ENCODE measurements at regions not wholly inside any gene's neighbourhood (a gene's known extent, or its start where the extent isn't known, plus 50 kb on each side); places are given as distances from the start of the nearest gene placed in this dataset.
"Not testable (repeated sequence)": the region's sequence is repeated elsewhere in the genome, so short reads cannot be mapped to it uniquely, and the experiment has no call there.

- no peak for DNase-seq (ENCODE audit: low read depth, low spot score)
- in situ Hi-C loops (cut with HindIII; ENCODE audit: low pct_unique_long_range_greater_than_20kb, low sequenced_read_pairs) = no loop called here
Measured at GRCh38 chr7:116399819-116400218, 99.7 kb upstream of the CAV2 start.

GRCh38 chr7:116400522-116400921 lies 99.0 kb upstream of the CAV2 start:
- DNase-seq (ENCODE audit: low read depth, low spot score) = no peak
- in situ Hi-C loops (cut with HindIII; ENCODE audit: low pct_unique_long_range_greater_than_20kb, low sequenced_read_pairs) = no loop called here

- in situ Hi-C loops (cut with HindIII; ENCODE audit: low pct_unique_long_range_greater_than_20kb, low sequenced_read_pairs) = no loop called here
Measured at GRCh38 chr7:116401711-116402110, 97.8 kb upstream of the CAV2 start.

GRCh38 chr7:116403265-116403664 lies 96.3 kb upstream of the CAV2 start:
- no peak for DNase-seq (ENCODE audit: low read depth, low spot score)
- in situ Hi-C loops (cut with HindIII; ENCODE audit: low pct_unique_long_range_greater_than_20kb, low sequenced_read_pairs) = no loop called here

More at GRCh38 chr7:116401711-116402110, 97.8 kb upstream of the CAV2 start:
- no peak for DNase-seq (ENCODE audit: low read depth, low spot score)

- in situ Hi-C loops (cut with HindIII; ENCODE audit: low pct_unique_long_range_greater_than_20kb, low sequenced_read_pairs) = no loop called here
- no peak for DNase-seq (ENCODE audit: low read depth, low spot score)
Measured at GRCh38 chr7:116404389-116404788, 95.1 kb upstream of the CAV2 start.

GRCh38 chr7:116405810-116406209 lies 93.7 kb upstream of the CAV2 start:
- no peak for DNase-seq (ENCODE audit: low read depth, low spot score)
- in situ Hi-C loops (cut with HindIII; ENCODE audit: low pct_unique_long_range_greater_than_20kb, low sequenced_read_pairs) = no loop called here

GRCh38 chr7:116407165-116407564 lies 92.4 kb upstream of the CAV2 start:
- in situ Hi-C loops (cut with HindIII; ENCODE audit: low pct_unique_long_range_greater_than_20kb, low sequenced_read_pairs) = no loop called here
- peak; percentile 53 for DNase-seq (ENCODE audit: low read depth, low spot score)

- DNase-seq (ENCODE audit: low read depth, low spot score) = no peak
Measured at GRCh38 chr7:116408166-116408565, 91.4 kb upstream of the CAV2 start.

GRCh38 chr7:116408831-116409453 lies 90.6 kb upstream of the CAV2 start:
- DNase-seq (ENCODE audit: low read depth, low spot score) = not testable (repeated sequence)

More at GRCh38 chr7:116408166-116408565, 91.4 kb upstream of the CAV2 start:
- in situ Hi-C loops (cut with HindIII; ENCODE audit: low pct_unique_long_range_greater_than_20kb, low sequenced_read_pairs) = no loop called here

GRCh38 chr7:116410694-116411093 lies 88.8 kb upstream of the CAV2 start:
- in situ Hi-C loops (cut with HindIII; ENCODE audit: low pct_unique_long_range_greater_than_20kb, low sequenced_read_pairs); DNase-seq (ENCODE audit: low read depth, low spot score): not testable (repeated sequence)

More at GRCh38 chr7:116408831-116409453, 90.6 kb upstream of the CAV2 start:
- in situ Hi-C loops (cut with HindIII; ENCODE audit: low pct_unique_long_range_greater_than_20kb, low sequenced_read_pairs) = not testable (repeated sequence)

GRCh38 chr7:116417593-116418345 lies 81.8 kb upstream of the CAV2 start:
- DNase-seq (ENCODE audit: low read depth, low spot score) = peak; percentile 84
- in situ Hi-C loops (cut with HindIII; ENCODE audit: low pct_unique_long_range_greater_than_20kb, low sequenced_read_pairs) = no loop called here

GRCh38 chr7:116418524-116418923 lies 81.0 kb upstream of the CAV2 start:
- in situ Hi-C loops (cut with HindIII; ENCODE audit: low pct_unique_long_range_greater_than_20kb, low sequenced_read_pairs) = no loop called here
- no peak for DNase-seq (ENCODE audit: low read depth, low spot score)

- DNase-seq (ENCODE audit: low read depth, low spot score) = peak; percentile 45
- in situ Hi-C loops (cut with HindIII; ENCODE audit: low pct_unique_long_range_greater_than_20kb, low sequenced_read_pairs) = no loop called here
Measured at GRCh38 chr7:116420003-116420402, 79.5 kb upstream of the CAV2 start.

- in situ Hi-C loops (cut with HindIII; ENCODE audit: low pct_unique_long_range_greater_than_20kb, low sequenced_read_pairs) = no loop called here
- DNase-seq (ENCODE audit: low read depth, low spot score) = no peak
Measured at GRCh38 chr7:116421298-116421697, 78.2 kb upstream of the CAV2 start.

GRCh38 chr7:116422683-116423082 lies 76.9 kb upstream of the CAV2 start:
- in situ Hi-C loops (cut with HindIII; ENCODE audit: low pct_unique_long_range_greater_than_20kb, low sequenced_read_pairs) = no loop called here
- no peak for DNase-seq (ENCODE audit: low read depth, low spot score)

- in situ Hi-C loops (cut with HindIII; ENCODE audit: low pct_unique_long_range_greater_than_20kb, low sequenced_read_pairs) = no loop called here
- no peak for DNase-seq (ENCODE audit: low read depth, low spot score)
Measured at GRCh38 chr7:116423499-116423898, 76.0 kb upstream of the CAV2 start.

- in situ Hi-C loops (cut with HindIII; ENCODE audit: low pct_unique_long_range_greater_than_20kb, low sequenced_read_pairs) = no loop called here
- DNase-seq (ENCODE audit: low read depth, low spot score) = no peak
Measured at GRCh38 chr7:116425647-116426209, 73.8 kb upstream of the CAV2 start.

GRCh38 chr7:116426428-116427156 lies 72.9 kb upstream of the CAV2 start:
- no peak for DNase-seq (ENCODE audit: low read depth, low spot score)
- in situ Hi-C loops (cut with HindIII; ENCODE audit: low pct_unique_long_range_greater_than_20kb, low sequenced_read_pairs) = no loop called here
